ENCODE measurements at regions not wholly inside any gene's neighbourhood (a gene's known extent, or its start where the extent isn't known, plus 50 kb on each side); places are given as distances from the start of the nearest gene placed in this dataset.

GRCh38 chr6:147820520-147820919 lies 312.0 kb downstream of the SAMD5 start:
- no peaks in the 10 kb centered on the region for H3K9me3 ChIP-seq (ENCODE audit: control insufficient read depth in 2 of 2, insufficient read depth in 1 of 2, low read length in 1 of 2)
- no peak for DNase-seq (ENCODE audit: low read depth in 6 of 9, low spot score in 9 of 9)
- H3K36me3 ChIP-seq (ENCODE audit: control insufficient read depth in 2 of 2, insufficient read depth in 2 of 2, low read length in 1 of 2) = no peaks in the 10 kb centered on the region
- no peak overlapping the region for H3K27ac ChIP-seq (ENCODE audit: low read depth in 1 of 2, low read length in 1 of 2)
- no peaks in the 10 kb centered on the region for H3K27me3 ChIP-seq (ENCODE audit: control insufficient read depth in 2 of 2, insufficient read depth in 1 of 2, low read length in 1 of 2)
- 96% methylated on average over 6 of the region's 6 CpGs for WGBS
- no peaks in the 10 kb centered on the region for H3K4me1 ChIP-seq (ENCODE audit: control insufficient read depth in 2 of 2, insufficient read depth in 2 of 2, low read length in 2 of 2)
- H3K4me3 ChIP-seq (ENCODE audit: low read length in 2 of 2) = no peak overlapping the region

- DNase-seq (ENCODE audit: low read depth in 6 of 9, low spot score in 9 of 9) = no peak
- H3K27me3 ChIP-seq (ENCODE audit: control insufficient read depth in 2 of 2, insufficient read depth in 1 of 2, low read length in 1 of 2) = no peaks in the 10 kb centered on the region
- H3K4me3 ChIP-seq (ENCODE audit: low read length in 2 of 2) = no peak overlapping the region
- WGBS = 91% methylated on average over 14 of the region's 14 CpGs
- no peak overlapping the region for H3K27ac ChIP-seq (ENCODE audit: low read depth in 1 of 2, low read length in 1 of 2)
- H3K36me3 ChIP-seq (ENCODE audit: control insufficient read depth in 2 of 2, insufficient read depth in 2 of 2, low read length in 1 of 2) = no peaks in the 10 kb centered on the region
- H3K9me3 ChIP-seq (ENCODE audit: control insufficient read depth in 2 of 2, insufficient read depth in 1 of 2, low read length in 1 of 2) = no peaks in the 10 kb centered on the region
- H3K4me1 ChIP-seq (ENCODE audit: control insufficient read depth in 2 of 2, insufficient read depth in 2 of 2, low read length in 2 of 2) = no peaks in the 10 kb centered on the region
Measured at GRCh38 chr6:147821295-147821897, 312.9 kb downstream of the SAMD5 start.

- H3K4me1 ChIP-seq (ENCODE audit: control insufficient read depth in 2 of 2, insufficient read depth in 2 of 2, low read length in 2 of 2) = no peaks in the 10 kb centered on the region
- 96% methylated on average over 2 of the region's 2 CpGs for WGBS
- no peak for DNase-seq (ENCODE audit: low read depth in 6 of 9, low spot score in 9 of 9)
- no peaks in the 10 kb centered on the region for H3K36me3 ChIP-seq (ENCODE audit: control insufficient read depth in 2 of 2, insufficient read depth in 2 of 2, low read length in 1 of 2)
- H3K4me3 ChIP-seq (ENCODE audit: low read length in 2 of 2) = no peak overlapping the region
- H3K9me3 ChIP-seq (ENCODE audit: control insufficient read depth in 2 of 2, insufficient read depth in 1 of 2, low read length in 1 of 2) = no peaks in the 10 kb centered on the region
- H3K27me3 ChIP-seq (ENCODE audit: control insufficient read depth in 2 of 2, insufficient read depth in 1 of 2, low read length in 1 of 2) = no peaks in the 10 kb centered on the region
- H3K27ac ChIP-seq (ENCODE audit: low read depth in 1 of 2, low read length in 1 of 2) = no peak overlapping the region
Measured at GRCh38 chr6:147823936-147824335, 315.4 kb downstream of the SAMD5 start.

- Histone ChIP-seq H3K27ac (ENCODE audit: low read depth in 1 of 2, low read length in 1 of 2) (no peak overlapping the region), H3K4me1 (ENCODE audit: control insufficient read depth in 2 of 2, insufficient read depth in 2 of 2, low read length in 2 of 2) (no peaks in the 10 kb centered on the region), H3K27me3 (ENCODE audit: control insufficient read depth in 2 of 2, insufficient read depth in 1 of 2, low read length in 1 of 2) (no peaks in the 10 kb centered on the region), H3K9me3 (ENCODE audit: control insufficient read depth in 2 of 2, insufficient read depth in 1 of 2, low read length in 1 of 2) (no peaks in the 10 kb centered on the region), H3K36me3 (ENCODE audit: control insufficient read depth in 2 of 2, insufficient read depth in 2 of 2, low read length in 1 of 2) (no peaks in the 10 kb centered on the region), H3K4me3 (ENCODE audit: low read length in 2 of 2) (no peak overlapping the region)
- no peak for DNase-seq (ENCODE audit: low read depth in 6 of 9, low spot score in 9 of 9)
- WGBS = 88% methylated on average over 2 of the region's 2 CpGs
Measured at GRCh38 chr6:147825848-147826247, 317.4 kb downstream of the SAMD5 start.

GRCh38 chr6:147826698-147827097 lies 318.2 kb downstream of the SAMD5 start:
- H3K36me3 ChIP-seq (ENCODE audit: control insufficient read depth in 2 of 2, insufficient read depth in 2 of 2, low read length in 1 of 2) = no peaks in the 10 kb centered on the region
- H3K9me3 ChIP-seq (ENCODE audit: control insufficient read depth in 2 of 2, insufficient read depth in 1 of 2, low read length in 1 of 2) = no peaks in the 10 kb centered on the region
- 88% methylated on average over 4 of the region's 4 CpGs for WGBS
- no peak for DNase-seq (ENCODE audit: low read depth in 6 of 9, low spot score in 9 of 9)
- H3K27me3 ChIP-seq (ENCODE audit: control insufficient read depth in 2 of 2, insufficient read depth in 1 of 2, low read length in 1 of 2) = no peaks in the 10 kb centered on the region
- no peak overlapping the region for H3K4me3 ChIP-seq (ENCODE audit: low read length in 2 of 2)
- no peaks in the 10 kb centered on the region for H3K4me1 ChIP-seq (ENCODE audit: control insufficient read depth in 2 of 2, insufficient read depth in 2 of 2, low read length in 2 of 2)
- H3K27ac ChIP-seq (ENCODE audit: low read depth in 1 of 2, low read length in 1 of 2) = no peak overlapping the region

- no peak for DNase-seq (ENCODE audit: low read depth in 6 of 9, low spot score in 9 of 9)
- Histone ChIP-seq H3K36me3 (ENCODE audit: control insufficient read depth in 2 of 2, insufficient read depth in 2 of 2, low read length in 1 of 2) (no peaks in the 10 kb centered on the region), H3K27ac (ENCODE audit: low read depth in 1 of 2, low read length in 1 of 2) (no peak overlapping the region), H3K4me3 (ENCODE audit: low read length in 2 of 2) (no peak overlapping the region), H3K9me3 (ENCODE audit: control insufficient read depth in 2 of 2, insufficient read depth in 1 of 2, low read length in 1 of 2) (no peaks in the 10 kb centered on the region), H3K27me3 (ENCODE audit: control insufficient read depth in 2 of 2, insufficient read depth in 1 of 2, low read length in 1 of 2) (no peaks in the 10 kb centered on the region), H3K4me1 (ENCODE audit: control insufficient read depth in 2 of 2, insufficient read depth in 2 of 2, low read length in 2 of 2) (no peaks in the 10 kb centered on the region)
- WGBS = 95% methylated on average over 1 of the region's 1 CpG
Measured at GRCh38 chr6:147829418-147829817, 320.9 kb downstream of the SAMD5 start.

- Histone ChIP-seq H3K36me3 (ENCODE audit: control insufficient read depth in 2 of 2, insufficient read depth in 2 of 2, low read length in 1 of 2) (no peaks in the 10 kb centered on the region), H3K27ac (ENCODE audit: low read depth in 1 of 2, low read length in 1 of 2) (no peak overlapping the region), H3K9me3 (ENCODE audit: control insufficient read depth in 2 of 2, insufficient read depth in 1 of 2, low read length in 1 of 2) (no peaks in the 10 kb centered on the region), H3K27me3 (ENCODE audit: control insufficient read depth in 2 of 2, insufficient read depth in 1 of 2, low read length in 1 of 2) (no peaks in the 10 kb centered on the region), H3K4me1 (ENCODE audit: control insufficient read depth in 2 of 2, insufficient read depth in 2 of 2, low read length in 2 of 2) (no peaks in the 10 kb centered on the region), H3K4me3 (ENCODE audit: low read length in 2 of 2) (no peak overlapping the region)
- no peak for DNase-seq (ENCODE audit: low read depth in 6 of 9, low spot score in 9 of 9)
Measured at GRCh38 chr6:147829835-147830234, 321.3 kb downstream of the SAMD5 start.

GRCh38 chr6:147831356-147831755 lies 322.9 kb downstream of the SAMD5 start:
- no peaks in the 10 kb centered on the region for H3K9me3 ChIP-seq (ENCODE audit: control insufficient read depth in 2 of 2, insufficient read depth in 1 of 2, low read length in 1 of 2)
- DNase-seq (ENCODE audit: low read depth in 6 of 9, low spot score in 9 of 9) = no peak
- no peak overlapping the region for H3K27ac ChIP-seq (ENCODE audit: low read depth in 1 of 2, low read length in 1 of 2)
- no peak overlapping the region for H3K4me3 ChIP-seq (ENCODE audit: low read length in 2 of 2)
- WGBS = 81% methylated on average over 2 of the region's 2 CpGs
- no peaks in the 10 kb centered on the region for H3K4me1 ChIP-seq (ENCODE audit: control insufficient read depth in 2 of 2, insufficient read depth in 2 of 2, low read length in 2 of 2)
- no peaks in the 10 kb centered on the region for H3K36me3 ChIP-seq (ENCODE audit: control insufficient read depth in 2 of 2, insufficient read depth in 2 of 2, low read length in 1 of 2)
- no peaks in the 10 kb centered on the region for H3K27me3 ChIP-seq (ENCODE audit: control insufficient read depth in 2 of 2, insufficient read depth in 1 of 2, low read length in 1 of 2)

GRCh38 chr6:147833607-147834006 lies 325.1 kb downstream of the SAMD5 start:
- no peaks in the 10 kb centered on the region for H3K9me3 ChIP-seq (ENCODE audit: control insufficient read depth in 2 of 2, insufficient read depth in 1 of 2, low read length in 1 of 2)
- no peak for DNase-seq (ENCODE audit: low read depth in 6 of 9, low spot score in 9 of 9)
- no peaks in the 10 kb centered on the region for H3K36me3 ChIP-seq (ENCODE audit: control insufficient read depth in 2 of 2, insufficient read depth in 2 of 2, low read length in 1 of 2)
- WGBS = 92% methylated on average over 1 of the region's 1 CpG
- no peaks in the 10 kb centered on the region for H3K4me1 ChIP-seq (ENCODE audit: control insufficient read depth in 2 of 2, insufficient read depth in 2 of 2, low read length in 2 of 2)
- no peak overlapping the region for H3K4me3 ChIP-seq (ENCODE audit: low read length in 2 of 2)
- no peak overlapping the region for H3K27ac ChIP-seq (ENCODE audit: low read depth in 1 of 2, low read length in 1 of 2)
- no peaks in the 10 kb centered on the region for H3K27me3 ChIP-seq (ENCODE audit: control insufficient read depth in 2 of 2, insufficient read depth in 1 of 2, low read length in 1 of 2)

Measured in thymus (tissue), 11 donors.